Heart left ventricle (tissue), 16 donors: ENCODE measurements at regions not wholly inside any gene's neighbourhood (a gene's known extent, or its start where the extent isn't known, plus 50 kb on each side); places are given as distances from the start of the nearest gene placed in this dataset.
A peak's percentile ranks its signal among the peaks of the same experiment; 100 is the strongest.

Experiments
- ATAC-seq, 4 donors: fragments of 200-7000 bp; cut with Tn5 transposase; one replicate each; pipeline ENCODE4 v1.9.1; 2020 to 2022; ENCODE audit warnings: moderate library complexity in 4 of 4, mild to moderate bottlenecking in 3 of 4, moderate number of reproducible peaks in 1 of 4
- DNase-seq, 5 donors: peaks; one replicate each; pipeline ENCODE4 v3.0.0-alpha.2; 2020
- H3K27ac ChIP-seq, 12 donors: fragments of 200-600 bp; sonication (generic) in 4 of 12; one replicate each; pipeline versions ENCODE4 v1.5.0 to v1.8.0; 2016 to 2022; ENCODE audit warnings: mild to moderate bottlenecking in 2 of 12
- H3K27me3 ChIP-seq, 9 donors: fragments of 200-600 bp; sonication (generic) in 2 of 9; one replicate each; pipeline versions ENCODE4 v1.5.1 to v1.8.0; 2016 to 2022; ENCODE audit warnings: mild to moderate bottlenecking in 3 of 9
- H3K36me3 ChIP-seq, 9 donors: fragments of 200-600 bp; sonication (generic) in 2 of 9; one replicate each; pipeline versions ENCODE4 v1.5.0 to v1.8.0; 2018 to 2022; ENCODE audit warnings: mild to moderate bottlenecking in 2 of 9
- H3K4me1 ChIP-seq, 12 donors: fragments of 200-600 bp; sonication (generic) in 4 of 12; one replicate each; pipeline versions ENCODE4 v1.5.0 to v1.8.0; 2016 to 2022; ENCODE audit warnings: mild to moderate bottlenecking in 3 of 12
- H3K4me3 ChIP-seq, 12 donors: fragments of 200-600 bp; sonication (generic) in 4 of 12; one replicate each; pipeline versions ENCODE4 v1.5.0 to v1.8.0; 2017 to 2022; ENCODE audit warnings: mild to moderate bottlenecking in 9 of 12, moderate library complexity in 4 of 12
- H3K9me3 ChIP-seq, 12 donors: fragments of 200-600 bp; sonication (generic) in 4 of 12; one replicate each; pipeline versions ENCODE4 v1.5.0 to v1.8.0; 2016 to 2022; ENCODE audit warnings: mild to moderate bottlenecking in 1 of 12
- POLR2A ChIP-seq, 2 donors: fragments of 450-650 bp; IDR thresholded peaks; one replicate each; pipeline ENCODE4 v1.6.1; 2017; ENCODE audit warnings: antibody characterized with exemption in 2 of 2, mild to moderate bottlenecking in 2 of 2, moderate library complexity in 2 of 2
- WGBS, 4 donors: extraction: QIAGEN DNeasy Blood & Tissue Kit in 2 of 4; methylation state at CpG; one replicate each; pipeline versions ENCODE4 v1.1.5 to v1.1.7; 2013 to 2018; 5-methylcytosine and 5-hydroxymethylcytosine counted together
- intact Hi-C, 10 donors: fragments of 100-400 bp; cut with DNase I; formaldehyde crosslinking; loops; one replicate each; pipeline versions ENCODE4 v1.11.1 to v1.14.2; 2022
- TF ChIP-seq, protein P1 (sequence below), 12 donors: fragments of 200-600 bp; sonication (generic) in 4 of 12; IDR thresholded peaks; one replicate each; pipeline versions ENCODE4 v1.5.0 to v1.8.0; 2018 to 2022; ENCODE audit warnings: antibody characterized with exemption in 12 of 12, mild to moderate bottlenecking in 5 of 12
- donor health status: ischemic (EF 13 %, LVEDD 7.1; RV severe dilation, severe dysfunction).
- donor health status: healthy with polysubstance abuse.
- donor health status: DM: no; HTN: yes; CAD: no.
- donor health status: DM: no; HTN: no; CAD: no.
- donor health status: ischemic (EF 25% LVEDD 6.9; RV normal size, moderate dysfunction).
- donor health status: ischemic (EF 25% LVEDD 5.7; RV mildly dilated, moderate dysfunction).
- donor health status: healthy.
- donor health status: DM: yes; HTN: yes; CAD: no.
- donor health status: ischemic (EF 35%, LVEDD 5.7; RV mildly dilated, moderate dysfunction).
- donor health status: nonischemic (EF 11% LVEDD 7.7; RV severe dilation, severe dysfunction).
- donor health status: DM: yes; HTN: yes; CAD: no.
- donor health status: PGD.
- donor health status: ischemic (EF 29% LVEDD 5.4; RV normal size, mild dysfunction).
- donor health status: nonischemic (EF 23%, LVEDD 6.1; RV moderate dilation, normal function).

DNA sequence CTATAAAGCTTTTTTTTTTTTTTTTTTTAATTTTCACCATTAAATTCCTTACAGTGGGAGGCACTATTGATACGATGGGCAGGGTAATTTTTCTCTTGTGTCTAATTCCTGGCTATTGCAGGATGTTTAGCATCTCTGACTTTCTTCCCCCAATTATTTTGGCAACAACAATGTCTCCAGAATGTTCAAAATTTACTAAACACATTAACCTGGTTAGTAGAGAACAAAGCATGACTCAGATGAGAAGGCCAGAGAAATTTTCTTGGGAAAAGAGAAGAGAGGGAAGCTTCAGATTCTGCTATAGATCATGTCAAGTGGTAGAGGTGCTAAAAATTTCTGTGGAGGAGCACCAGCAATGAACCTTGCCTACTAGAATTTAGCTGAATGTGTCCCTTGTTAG, 171.5 kb upstream of the PRICKLE1 start:
- ATAC-seq = no peak
- WGBS, 4 donors = 91 to 100% (median 94%) methylated on average over 1 of the region's 1 CpG
- Histone ChIP-seq H3K27ac (no peak overlapping the region), H3K4me1 (peaks cover 0 to 26% (median 11%) of the 10 kb centered on the region in 12 donors), H3K36me3 (no peaks in the 10 kb centered on the region), H3K9me3 (no peaks in the 10 kb centered on the region), H3K27me3 (no peaks in the 10 kb centered on the region), H3K4me3 (no peak overlapping the region)
- intact Hi-C loops = no loop called here
- DNase-seq = no peak
- TF ChIP-seq, protein P1, sequence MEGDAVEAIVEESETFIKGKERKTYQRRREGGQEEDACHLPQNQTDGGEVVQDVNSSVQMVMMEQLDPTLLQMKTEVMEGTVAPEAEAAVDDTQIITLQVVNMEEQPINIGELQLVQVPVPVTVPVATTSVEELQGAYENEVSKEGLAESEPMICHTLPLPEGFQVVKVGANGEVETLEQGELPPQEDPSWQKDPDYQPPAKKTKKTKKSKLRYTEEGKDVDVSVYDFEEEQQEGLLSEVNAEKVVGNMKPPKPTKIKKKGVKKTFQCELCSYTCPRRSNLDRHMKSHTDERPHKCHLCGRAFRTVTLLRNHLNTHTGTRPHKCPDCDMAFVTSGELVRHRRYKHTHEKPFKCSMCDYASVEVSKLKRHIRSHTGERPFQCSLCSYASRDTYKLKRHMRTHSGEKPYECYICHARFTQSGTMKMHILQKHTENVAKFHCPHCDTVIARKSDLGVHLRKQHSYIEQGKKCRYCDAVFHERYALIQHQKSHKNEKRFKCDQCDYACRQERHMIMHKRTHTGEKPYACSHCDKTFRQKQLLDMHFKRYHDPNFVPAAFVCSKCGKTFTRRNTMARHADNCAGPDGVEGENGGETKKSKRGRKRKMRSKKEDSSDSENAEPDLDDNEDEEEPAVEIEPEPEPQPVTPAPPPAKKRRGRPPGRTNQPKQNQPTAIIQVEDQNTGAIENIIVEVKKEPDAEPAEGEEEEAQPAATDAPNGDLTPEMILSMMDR (IDR thresholded peaks at IDR 0.05) = no peak
- TF ChIP-seq POLR2A (IDR thresholded peaks at IDR 0.05) = no peak

DNA sequence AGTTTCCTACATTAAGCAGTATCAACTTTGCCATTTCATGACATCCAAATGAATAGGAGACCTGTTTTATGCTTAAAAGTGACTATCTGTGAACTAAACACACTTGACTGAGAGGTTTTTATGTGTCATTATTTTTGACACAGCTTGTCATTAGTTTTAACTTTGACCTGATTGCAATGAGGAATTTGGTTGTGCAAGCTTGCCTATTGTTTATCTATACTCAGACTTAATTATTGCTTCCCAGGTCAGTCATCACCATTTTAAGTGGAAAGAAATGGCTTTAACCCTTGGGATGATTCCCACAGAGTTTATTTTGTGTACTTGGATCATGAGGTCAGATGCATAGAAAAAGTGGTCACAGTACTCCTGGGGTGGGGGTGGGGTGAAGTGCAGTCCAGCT, 171.0 kb upstream of the PRICKLE1 start:
- Histone ChIP-seq H3K4me3 (no peak overlapping the region), H3K27ac (peak overlapping the region in 1 of 12 donors; percentile 34), H3K4me1 (peaks cover 0 to 26% (median 11%) of the 10 kb centered on the region in 12 donors), H3K9me3 (no peaks in the 10 kb centered on the region), H3K27me3 (no peaks in the 10 kb centered on the region), H3K36me3 (no peaks in the 10 kb centered on the region)
- ATAC-seq (no peak), DNase-seq (no peak)
- TF ChIP-seq, protein P1 (IDR thresholded peaks at IDR 0.05) = no peak
- TF ChIP-seq POLR2A (IDR thresholded peaks at IDR 0.05) = no peak
- intact Hi-C loops = no loop called here

DNA sequence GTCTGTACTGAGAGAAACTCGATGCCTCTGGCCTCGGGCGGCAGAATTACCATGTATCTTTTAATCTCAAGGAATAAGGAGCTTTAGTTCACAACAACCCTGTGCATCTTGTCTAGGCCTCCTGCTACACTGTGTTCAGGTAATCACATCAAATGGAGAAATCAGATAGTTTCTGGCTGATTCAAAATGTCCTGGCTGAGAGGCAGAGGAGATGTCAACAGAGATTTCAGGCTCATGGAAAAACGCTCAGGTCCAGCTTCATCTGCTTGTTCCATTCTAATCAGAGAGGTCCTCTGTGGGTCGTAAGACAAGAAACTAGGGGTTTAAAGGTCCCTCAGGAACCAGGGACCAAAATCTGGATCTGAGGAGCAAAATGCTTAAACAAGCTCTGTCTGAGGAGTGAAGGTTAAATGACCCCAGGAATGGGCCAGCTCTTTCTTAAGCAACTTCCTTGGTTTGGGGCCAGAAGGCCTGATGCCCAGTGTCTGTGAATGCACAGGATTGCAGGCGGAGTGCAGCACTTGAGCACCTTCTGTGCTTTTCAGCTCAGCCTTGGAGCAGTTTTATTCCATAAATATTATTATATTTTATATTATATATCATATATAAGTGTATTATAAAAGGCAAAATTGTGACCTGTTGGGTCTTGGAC, 170.2 kb upstream of the PRICKLE1 start:
- peaks cover 0 to 26% (median 11%) of the 10 kb centered on the region in 12 donors for H3K4me1 ChIP-seq
- H3K9me3 ChIP-seq = no peaks in the 10 kb centered on the region
- WGBS, 4 donors = 62 to 69% (median 66%) methylated on average over 6 of the region's 6 CpGs
- intact Hi-C loops = loop anchor here in 1 of 10 donors (5.0 kb wide), 1 partner anchor 167 kb away; no protein-coding TSS in a partner anchor
- H3K27me3 ChIP-seq = no peaks in the 10 kb centered on the region
- no peak overlapping the region for H3K4me3 ChIP-seq
- peak; percentile 54 to 84 (median 69) for DNase-seq
- TF ChIP-seq, protein P1 (IDR thresholded peaks at IDR 0.05) = no peak
- TF ChIP-seq POLR2A (IDR thresholded peaks at IDR 0.05) = no peak
- peak overlapping the region in 2 of 12 donors; percentile 11 to 34 for H3K27ac ChIP-seq
- ATAC-seq = peak; percentile 55 to 94 (median 72)
- no peaks in the 10 kb centered on the region for H3K36me3 ChIP-seq

DNA sequence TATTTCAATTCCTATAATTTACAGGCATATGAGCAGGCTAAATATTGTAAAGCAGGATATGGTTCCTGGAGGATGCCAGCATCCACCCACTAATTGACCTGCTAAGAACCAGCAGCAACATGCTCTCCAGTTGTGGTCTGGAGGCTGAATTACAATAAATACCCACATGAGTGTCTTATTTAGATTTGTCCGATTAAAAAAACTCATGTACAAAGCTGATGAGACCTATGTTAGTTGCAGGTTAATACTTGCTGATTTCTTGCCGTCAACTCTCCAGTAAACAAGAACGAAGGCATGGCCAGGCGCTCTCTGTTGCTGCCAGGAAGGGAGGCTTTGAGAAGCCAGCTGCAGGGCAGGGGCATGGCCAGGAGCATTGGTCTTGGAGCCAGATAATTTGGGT, 169.3 kb upstream of the PRICKLE1 start:
- TF ChIP-seq, protein P1 (IDR thresholded peaks at IDR 0.05) = no peak
- TF ChIP-seq POLR2A (IDR thresholded peaks at IDR 0.05) = no peak
- ATAC-seq = no peak
- no peak overlapping the region for H3K4me3 ChIP-seq
- H3K27ac ChIP-seq = no peak overlapping the region
- H3K27me3 ChIP-seq = no peaks in the 10 kb centered on the region
- no peaks in the 10 kb centered on the region for H3K9me3 ChIP-seq
- 91 to 97% (median 95%) methylated on average over 4 of the region's 4 CpGs for WGBS, 4 donors
- intact Hi-C loops = loop anchor here in 1 of 10 donors (5.0 kb wide), 1 partner anchor 167 kb away; no protein-coding TSS in a partner anchor
- DNase-seq = no peak
- peaks cover 0 to 26% (median 11%) of the 10 kb centered on the region in 12 donors for H3K4me1 ChIP-seq
- no peaks in the 10 kb centered on the region for H3K36me3 ChIP-seq
